Large intestine (tissue), 3 donors: ENCODE measurements at regions not wholly inside any gene's neighbourhood (a gene's known extent, or its start where the extent isn't known, plus 50 kb on each side); places are given as distances from the start of the nearest gene placed in this dataset.

Experiments
- DNase-seq, 2 donors: peaks; one replicate each; pipeline versions ENCODE4 v3.0.0 to v3.0.0-alpha.2; 2013
- H3K27ac ChIP-seq: one replicate; pipeline ENCODE4 v1.5.1; 2013; ENCODE audit warnings: low read length
- H3K27me3 ChIP-seq: 2 replicates; pipeline ENCODE4 v1.6.1; 2013; ENCODE audit warnings: low read length; ENCODE audit not compliant: control insufficient read depth, insufficient read depth
- H3K36me3 ChIP-seq: 2 replicates; pipeline ENCODE4 v1.6.1; 2013; ENCODE audit warnings: low read length; ENCODE audit not compliant: control insufficient read depth, insufficient read depth
- H3K4me1 ChIP-seq: one replicate; pipeline ENCODE4 v1.6.1; 2013; ENCODE audit warnings: low read length; ENCODE audit not compliant: control insufficient read depth, insufficient read depth
- H3K4me3 ChIP-seq: one replicate; pipeline ENCODE4 v1.5.1; 2013; ENCODE audit warnings: low read length
- H3K9me3 ChIP-seq: one replicate; pipeline ENCODE4 v1.6.1; 2013; ENCODE audit warnings: mild to moderate bottlenecking, low read depth, low read length, moderate library complexity; ENCODE audit not compliant: control insufficient read depth
- WGBS: methylation state at CpG from one replicate; pipeline ENCODE4 v1.1.5; 2013; ENCODE audit warnings: low lambda C conversion rate; ENCODE audit not compliant: insufficient coverage; 5-methylcytosine and 5-hydroxymethylcytosine counted together

DNA sequence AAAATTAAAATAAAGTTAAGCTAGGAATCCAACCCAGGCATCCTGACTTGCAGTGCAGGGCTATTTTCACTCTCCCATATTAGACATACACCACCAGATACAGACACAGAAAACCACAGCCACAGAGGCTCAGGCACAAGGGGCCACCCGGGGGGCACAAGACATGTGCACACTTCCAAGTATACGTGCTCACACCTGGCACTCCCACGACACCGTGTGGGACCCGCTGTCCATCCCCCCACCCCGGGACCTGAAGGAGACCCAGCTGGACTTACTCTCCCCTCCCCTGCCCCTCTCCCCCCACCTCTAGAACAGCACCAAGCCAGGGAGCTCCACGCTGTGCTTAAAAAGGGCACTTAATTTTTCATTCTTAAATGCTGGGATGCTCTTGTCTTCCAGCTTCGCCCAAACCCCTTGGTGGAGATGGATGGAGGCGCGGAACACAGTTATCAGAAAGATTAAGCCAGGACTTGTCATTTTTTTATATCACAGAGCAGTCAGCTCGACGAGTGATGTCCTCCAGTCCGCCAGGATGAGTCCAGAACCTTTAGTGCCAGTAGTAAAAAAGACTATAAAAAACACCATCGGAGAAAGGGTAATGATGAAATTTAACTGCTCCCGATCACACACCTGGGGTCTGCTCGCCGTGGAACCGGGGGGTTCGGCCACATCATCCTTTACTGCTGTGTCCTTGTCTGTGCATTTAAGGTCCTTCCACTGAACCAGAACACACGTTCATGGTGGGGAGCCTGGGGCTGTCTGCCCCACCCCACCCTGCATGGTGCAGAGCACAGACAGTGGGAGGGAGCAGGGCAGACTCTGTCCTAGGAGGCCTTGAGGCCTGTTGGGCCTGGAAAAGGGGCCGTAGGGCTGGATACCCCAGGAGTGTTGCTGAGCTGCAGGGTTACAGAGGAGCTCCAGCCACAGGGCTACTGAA, 73.3 kb upstream of the LHX1 start:
- H3K4me1 ChIP-seq, result no peaks in the 10 kb centered on the region
- no peaks in the 10 kb centered on the region for H3K9me3 ChIP-seq
- H3K27me3 ChIP-seq, result no peaks in the 10 kb centered on the region
- no peak overlapping the region for H3K27ac ChIP-seq
- no peak overlapping the region for H3K4me3 ChIP-seq
- H3K36me3 ChIP-seq, result no peaks in the 10 kb centered on the region
- DNase-seq, result no peak
- WGBS, result no CpG with 5 or more reads among the region's 21 CpGs

DNA sequence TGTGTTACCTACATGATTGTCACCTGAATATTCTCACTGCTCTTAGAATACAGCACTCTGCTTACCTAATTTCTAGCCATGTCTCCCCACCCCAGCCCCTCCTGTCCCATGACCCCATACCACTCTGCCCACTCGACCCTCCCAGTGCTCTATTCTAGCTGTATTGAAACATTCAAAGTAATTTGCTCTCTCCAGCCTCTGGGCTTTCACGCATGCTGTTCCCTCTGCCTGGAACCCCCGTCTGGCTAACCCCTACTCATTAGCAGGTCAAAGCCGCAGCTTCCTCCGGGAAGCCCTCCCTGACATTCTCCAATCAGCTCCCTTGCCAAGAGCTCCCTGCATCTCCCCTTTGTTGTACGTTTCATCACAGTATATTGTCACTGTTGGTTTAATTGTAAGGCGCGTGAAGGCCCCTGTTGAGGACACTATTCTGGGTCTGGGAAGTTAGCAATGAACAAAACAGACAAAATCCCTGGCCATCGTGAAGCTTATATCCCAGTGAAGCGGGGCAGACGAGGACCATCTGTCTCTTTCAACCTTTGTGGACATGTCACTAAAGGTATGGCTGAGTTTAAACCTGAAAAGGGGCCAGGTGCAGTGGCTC, 72.3 kb upstream of the LHX1 start:
- no peak overlapping the region for H3K27ac ChIP-seq
- no peaks in the 10 kb centered on the region for H3K36me3 ChIP-seq
- H3K4me1 ChIP-seq, result no peaks in the 10 kb centered on the region
- DNase-seq, result no peak
- H3K27me3 ChIP-seq, result no peaks in the 10 kb centered on the region
- WGBS, result no CpG with 5 or more reads among the region's 11 CpGs
- no peak overlapping the region for H3K4me3 ChIP-seq
- no peaks in the 10 kb centered on the region for H3K9me3 ChIP-seq

DNA sequence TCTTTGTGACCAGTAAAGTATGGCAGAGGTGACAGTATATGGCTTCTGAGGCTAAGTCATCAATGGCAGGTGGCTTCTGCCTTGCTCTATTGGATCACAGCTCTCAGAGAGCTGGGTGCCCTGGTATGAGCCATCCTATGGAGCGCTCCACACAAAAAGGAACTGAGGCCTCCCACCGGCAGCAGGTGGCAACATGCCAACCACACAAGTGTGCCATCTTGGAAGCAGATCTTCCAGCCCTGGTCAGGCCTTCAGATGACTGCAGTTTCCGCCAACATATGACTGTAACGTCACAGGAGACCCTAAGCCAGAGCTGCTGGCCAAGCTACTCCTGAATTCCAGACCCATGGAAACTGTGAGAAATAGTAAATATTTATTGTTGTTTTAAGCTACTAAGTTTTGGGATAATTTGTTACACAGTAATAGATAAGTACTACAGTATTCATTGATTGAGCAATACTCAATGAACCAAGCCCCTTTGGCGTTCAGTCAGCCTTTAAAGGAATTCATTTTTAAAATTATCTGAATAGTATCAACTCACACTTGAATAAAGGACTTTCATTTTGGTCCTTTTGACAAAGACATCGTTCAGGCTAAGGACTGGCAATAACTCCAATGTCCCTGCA, 69.4 kb upstream of the LHX1 start:
- no CpG with 5 or more reads among the region's 6 CpGs for WGBS
- DNase-seq, result no peak
- Histone ChIP-seq H3K9me3 (no peaks in the 10 kb centered on the region), H3K4me1 (no peaks in the 10 kb centered on the region), H3K27me3 (peaks cover 2% of the 10 kb centered on the region), H3K4me3 (no peak overlapping the region), H3K36me3 (no peaks in the 10 kb centered on the region), H3K27ac (no peak overlapping the region)

DNA sequence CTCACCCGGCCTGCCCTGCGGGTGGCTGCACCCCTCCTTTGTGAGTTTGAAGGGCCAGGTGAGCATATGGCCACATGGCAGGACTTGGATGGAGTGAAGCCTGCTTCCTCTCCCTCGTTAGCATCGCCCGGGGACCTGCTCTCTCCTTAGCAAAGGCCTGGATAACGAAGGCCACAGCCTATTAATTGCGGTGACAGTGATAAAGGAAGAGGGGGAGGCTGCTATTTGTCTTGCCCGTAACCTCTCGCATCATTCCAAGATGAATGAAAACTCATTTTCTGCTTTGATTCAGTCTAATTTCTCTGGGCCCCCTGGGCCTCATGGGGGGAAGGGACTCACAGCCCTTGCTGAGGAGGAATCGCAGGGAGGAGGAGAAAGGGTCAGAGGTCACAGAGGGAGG, 68.5 kb upstream of the LHX1 start:
- Histone ChIP-seq H3K9me3 (no peaks in the 10 kb centered on the region), H3K4me1 (no peaks in the 10 kb centered on the region), H3K36me3 (no peaks in the 10 kb centered on the region), H3K27me3 (peaks cover 2% of the 10 kb centered on the region), H3K4me3 (no peak overlapping the region), H3K27ac (no peak overlapping the region)
- no peak for DNase-seq
- WGBS, result no CpG with 5 or more reads among the region's 10 CpGs

DNA sequence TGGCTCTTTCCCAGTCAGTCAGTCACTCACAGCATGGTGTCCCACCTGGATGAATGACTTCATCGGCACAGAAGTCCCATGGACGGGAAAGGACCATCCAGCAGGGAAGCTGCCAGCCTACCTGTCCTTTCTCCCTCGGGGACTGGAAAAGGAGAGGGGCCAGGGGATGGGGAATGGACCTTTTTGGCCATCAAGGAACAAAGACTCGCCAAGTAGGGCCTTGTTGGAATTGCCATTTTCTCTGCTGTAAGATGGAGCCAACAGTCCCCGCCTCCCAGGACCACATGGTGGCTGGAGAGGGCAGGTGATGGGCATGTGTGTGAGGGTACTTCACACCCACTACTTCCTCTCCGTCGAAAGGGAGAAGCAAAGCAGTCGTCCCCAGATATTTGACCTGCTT, 67.8 kb upstream of the LHX1 start:
- WGBS, result no CpG with 5 or more reads among the region's 8 CpGs
- H3K4me3 ChIP-seq, result no peak overlapping the region
- peaks cover 2% of the 10 kb centered on the region for H3K27me3 ChIP-seq
- DNase-seq, result no peak
- no peak overlapping the region for H3K27ac ChIP-seq
- H3K36me3 ChIP-seq, result no peaks in the 10 kb centered on the region
- H3K4me1 ChIP-seq, result no peaks in the 10 kb centered on the region
- H3K9me3 ChIP-seq, result no peaks in the 10 kb centered on the region

DNA sequence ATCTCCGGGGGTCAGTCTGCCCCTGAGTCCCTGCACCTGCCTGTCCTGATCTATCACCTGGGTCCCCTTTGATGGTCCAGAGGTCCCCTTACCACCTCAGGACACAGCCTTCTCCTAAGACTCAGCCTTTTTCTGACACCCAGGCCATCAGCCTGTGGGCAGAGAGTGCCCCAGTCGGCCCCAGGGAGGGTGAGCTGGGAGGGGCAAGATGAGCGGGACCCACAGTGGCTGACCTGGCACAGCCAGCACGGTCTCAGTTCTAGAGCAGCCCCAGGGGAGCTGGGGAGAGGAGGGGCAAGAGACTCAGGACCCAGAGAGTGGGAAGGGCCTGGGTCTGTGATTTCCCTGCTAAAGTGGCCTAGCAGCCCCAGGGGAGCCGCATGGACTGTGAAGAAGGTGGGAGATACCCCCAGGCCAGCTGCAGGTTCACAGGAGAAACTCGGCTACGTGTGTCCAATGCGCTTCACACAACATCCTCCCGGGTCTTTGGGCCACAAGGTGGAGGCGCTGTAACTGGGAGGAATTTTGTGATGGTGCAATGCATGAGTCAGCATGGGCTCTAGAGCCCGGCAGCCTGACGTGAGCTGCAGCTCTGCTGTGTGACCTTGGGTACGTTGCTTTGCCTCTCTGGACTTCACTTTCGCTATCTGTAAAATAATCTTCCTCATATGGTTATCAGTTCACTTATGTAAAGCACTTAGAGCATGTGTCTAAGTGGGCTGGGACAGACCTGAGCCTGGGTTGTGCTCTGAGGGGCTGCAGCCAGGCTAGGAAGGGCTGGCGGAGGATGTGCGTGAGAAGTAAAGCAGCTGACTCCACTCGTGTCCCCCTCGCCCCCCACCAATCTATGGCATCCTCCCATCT, 67.2 kb upstream of the LHX1 start:
- WGBS, result no CpG with 5 or more reads among the region's 18 CpGs
- no peak for DNase-seq

DNA sequence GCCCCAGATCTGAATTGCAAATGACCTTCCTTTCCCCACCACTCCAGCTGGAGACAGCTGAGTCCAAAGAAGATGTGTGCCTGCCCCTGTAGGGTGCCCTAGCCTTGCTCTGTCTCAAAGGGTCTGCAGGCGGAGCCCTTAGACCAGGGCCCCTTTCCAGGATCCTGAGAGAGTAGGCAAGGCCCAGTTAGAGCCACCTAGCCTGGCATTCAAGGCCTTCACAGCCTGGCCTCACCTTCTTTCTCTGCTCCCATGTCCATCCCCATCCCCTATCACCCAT, 66.6 kb upstream of the LHX1 start:
- WGBS, result no CpG with 5 or more reads among the region's 1 CpG
- Histone ChIP-seq H3K27me3 (peaks cover 2% of the 10 kb centered on the region), H3K4me3 (no peak overlapping the region), H3K4me1 (no peaks in the 10 kb centered on the region), H3K9me3 (no peaks in the 10 kb centered on the region), H3K27ac (no peak overlapping the region), H3K36me3 (no peaks in the 10 kb centered on the region)
- no peak for DNase-seq

More for the DNA sequence above, 67.2 kb upstream of the LHX1 start:
- no peaks in the 10 kb centered on the region for H3K36me3 ChIP-seq
- no peak overlapping the region for H3K27ac ChIP-seq
- H3K4me3 ChIP-seq, result no peak overlapping the region
- H3K9me3 ChIP-seq, result no peaks in the 10 kb centered on the region
- H3K27me3 ChIP-seq, result peaks cover 2% of the 10 kb centered on the region
- H3K4me1 ChIP-seq, result no peaks in the 10 kb centered on the region

DNA sequence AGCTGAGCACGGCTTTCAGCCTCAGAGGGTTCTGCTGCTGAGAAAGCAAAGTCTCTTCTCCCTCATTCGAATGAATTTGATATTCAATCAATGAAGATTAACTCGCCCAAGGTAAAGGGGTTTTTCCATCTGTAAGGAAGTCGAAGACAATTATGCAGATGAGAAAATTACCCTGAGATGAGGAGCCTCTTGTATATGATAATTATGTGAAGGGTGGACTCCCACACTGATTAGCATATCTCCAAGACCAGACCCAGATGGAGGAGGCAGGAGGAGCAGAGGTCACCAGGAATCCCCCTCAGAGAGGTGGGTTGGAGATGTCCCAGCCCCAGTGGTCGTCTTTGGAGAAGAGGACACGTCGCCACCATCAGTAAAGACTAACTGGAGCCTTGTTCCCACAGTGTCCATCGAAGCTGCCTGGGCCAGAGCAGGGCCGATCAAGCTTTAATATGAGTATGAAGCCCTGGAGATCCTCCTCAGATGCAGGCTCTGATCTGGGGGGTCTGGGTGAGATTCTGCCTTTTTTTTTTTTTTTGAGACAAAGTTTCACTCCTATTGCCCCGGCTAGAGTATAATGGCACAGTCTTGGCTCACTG, 61.5 kb upstream of the LHX1 start:
- peaks cover 6% of the 10 kb centered on the region for H3K27me3 ChIP-seq
- H3K4me3 ChIP-seq, result no peak overlapping the region
- no peaks in the 10 kb centered on the region for H3K9me3 ChIP-seq
- WGBS, result no CpG with 5 or more reads among the region's 10 CpGs
- DNase-seq, result no peak
- no peak overlapping the region for H3K27ac ChIP-seq
- no peaks in the 10 kb centered on the region for H3K4me1 ChIP-seq
- no peaks in the 10 kb centered on the region for H3K36me3 ChIP-seq

DNA sequence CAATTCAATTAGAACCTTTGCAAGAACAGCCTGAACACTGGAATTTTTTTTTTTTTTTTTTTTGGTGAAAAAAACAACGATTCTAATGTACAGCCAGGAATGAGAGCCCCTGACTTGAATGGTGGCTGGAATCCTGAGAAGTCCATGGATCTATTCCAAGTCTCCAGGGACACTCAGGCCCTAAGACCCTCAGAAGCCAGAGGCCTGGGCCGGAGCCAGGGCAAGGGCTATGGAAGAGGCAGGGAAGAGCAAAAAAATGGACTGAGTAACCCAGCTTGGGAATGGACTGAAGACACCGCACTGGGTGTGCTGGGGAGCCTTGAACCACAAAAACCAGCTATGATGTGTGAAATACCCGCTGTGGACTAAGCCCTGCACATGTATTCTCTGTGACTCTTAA, 60.3 kb upstream of the LHX1 start:
- no peak for DNase-seq
- peaks cover 15% of the 10 kb centered on the region for H3K27me3 ChIP-seq

DNA sequence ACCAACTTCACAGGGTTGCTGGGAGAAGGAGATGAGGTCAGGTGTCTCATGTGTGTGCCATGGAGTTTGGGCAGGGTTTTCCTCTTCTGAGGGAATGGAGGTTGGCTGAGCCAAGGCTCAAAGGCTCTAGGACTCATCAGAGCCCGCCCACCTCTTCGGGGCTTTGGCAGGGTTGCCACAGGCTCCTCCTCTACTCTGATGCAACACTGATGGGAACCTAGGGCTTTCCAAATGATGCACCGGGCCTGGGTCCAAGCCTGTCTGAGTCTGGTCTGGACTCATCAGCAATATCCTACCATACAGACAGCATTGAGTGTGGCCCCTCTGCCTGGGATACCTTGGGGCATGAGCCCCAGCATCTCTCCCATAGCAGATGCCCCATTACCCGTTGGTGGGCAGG, 59.5 kb upstream of the LHX1 start:
- DNase-seq, result no peak
- no peak overlapping the region for H3K4me3 ChIP-seq
- H3K27me3 ChIP-seq, result peaks cover 15% of the 10 kb centered on the region
- H3K9me3 ChIP-seq, result no peaks in the 10 kb centered on the region
- H3K27ac ChIP-seq, result no peak overlapping the region
- no peaks in the 10 kb centered on the region for H3K36me3 ChIP-seq
- no peaks in the 10 kb centered on the region for H3K4me1 ChIP-seq
- WGBS, result no CpG with 5 or more reads among the region's 4 CpGs

More for the DNA sequence above, 60.3 kb upstream of the LHX1 start:
- no peaks in the 10 kb centered on the region for H3K4me1 ChIP-seq
- no peaks in the 10 kb centered on the region for H3K9me3 ChIP-seq
- H3K27ac ChIP-seq, result no peak overlapping the region
- no CpG with 5 or more reads among the region's 4 CpGs for WGBS
- H3K4me3 ChIP-seq, result no peak overlapping the region
- no peaks in the 10 kb centered on the region for H3K36me3 ChIP-seq
